Lower leg skin (tissue), 4 donors: ENCODE measurements at regions not wholly inside any gene's neighbourhood (a gene's known extent, or its start where the extent isn't known, plus 50 kb on each side); places are given as distances from the start of the nearest gene placed in this dataset.
"Not testable (repeated sequence)": the region's sequence is repeated elsewhere in the genome, so short reads cannot be mapped to it uniquely, and the experiment has no call there.

ENCODE experiments used
- DNase-seq, 2 donors: peaks; one replicate each; pipeline ENCODE4 v3.0.0-alpha.2; 2019; ENCODE audit warnings: low spot score in 2 of 2
- H3K4me3 ChIP-seq: fragments of 200-600 bp; sonication (generic); 2 replicates; pipeline ENCODE4 v1.5.1; 2017; ENCODE audit warnings: mild to moderate bottlenecking, low read depth; ENCODE audit not compliant: poor library complexity, severe bottlenecking
- CTCF ChIP-seq, 3 donors: fragments of 450-650 bp; IDR thresholded peaks; one replicate each; pipeline ENCODE4 v1.5.1; 2016; ENCODE audit warnings: antibody characterized with exemption in 3 of 3, mild to moderate bottlenecking in 3 of 3, moderate library complexity in 2 of 3
- POLR2A ChIP-seq, 2 donors: fragments of 450-650 bp; IDR thresholded peaks; one replicate each; pipeline ENCODE4 v1.6.1; 2016 to 2017; ENCODE audit warnings: antibody characterized with exemption in 2 of 2, mild to moderate bottlenecking in 1 of 2, moderate library complexity in 1 of 2
- WGBS, 2 donors: methylation state at CpG; one replicate each; pipeline ENCODE4 v1.1.5; 2018; 5-methylcytosine and 5-hydroxymethylcytosine counted together
- intact Hi-C: fragments of 100-400 bp; cut with DNase I; formaldehyde crosslinking; loops from one replicate; pipeline ENCODE4 v1.15.0; 2023; ENCODE audit warnings: low total_unique reads

GRCh38 chr16:31727553-31727952 is 146.1 kb upstream of the ZNF267 start:
- no peak overlapping the region for H3K4me3 ChIP-seq
- intact Hi-C loops: no loop called here
- DNase-seq: no peak
- no peak for TF ChIP-seq CTCF (IDR thresholded peaks at IDR 0.05)

- WGBS, 2 donors: 98% methylated on average over 3 of the region's 3 CpGs
- DNase-seq: no peak
- TF ChIP-seq POLR2A (IDR thresholded peaks at IDR 0.05) (no peak), CTCF (IDR thresholded peaks at IDR 0.05) (no peak)
- no peak overlapping the region for H3K4me3 ChIP-seq
- intact Hi-C loops: no loop called here
These were observed 139.3 kb upstream of the ZNF267 start for GRCh38 chr16:31734265-31734664.

- DNase-seq, H3K4me3 ChIP-seq, intact Hi-C loops: not testable (repeated sequence)
These were observed 128.5 kb upstream of the ZNF267 start for GRCh38 chr16:31745098-31745497.

GRCh38 chr16:31745900-31746299 is 127.7 kb upstream of the ZNF267 start:
- 96 to 98% methylated on average over 2 of the region's 2 CpGs for WGBS, 2 donors
- H3K4me3 ChIP-seq: no peak overlapping the region
- no peak for DNase-seq
- TF ChIP-seq CTCF (IDR thresholded peaks at IDR 0.05): no peak
- no peak for TF ChIP-seq POLR2A (IDR thresholded peaks at IDR 0.05)
- intact Hi-C loops: no loop called here

- no peak for TF ChIP-seq CTCF (IDR thresholded peaks at IDR 0.05)
- TF ChIP-seq POLR2A (IDR thresholded peaks at IDR 0.05): no peak
- no peak overlapping the region for H3K4me3 ChIP-seq
- intact Hi-C loops: no loop called here
- no peak for DNase-seq
- 94 to 96% methylated on average over 7 of the region's 7 CpGs for WGBS, 2 donors
These were observed 118.5 kb upstream of the ZNF267 start for GRCh38 chr16:31754998-31755615.

GRCh38 chr16:31764103-31764502 is 109.5 kb upstream of the ZNF267 start:
- WGBS, 2 donors: 96 to 100% methylated on average over 2 of the region's 2 CpGs
- TF ChIP-seq CTCF (IDR thresholded peaks at IDR 0.05): no peak
- no peak for TF ChIP-seq POLR2A (IDR thresholded peaks at IDR 0.05)
- intact Hi-C loops: no loop called here
- DNase-seq: no peak
- no peak overlapping the region for H3K4me3 ChIP-seq
